Activated CD8-positive, alpha-beta memory T cell treated with anti-CD3 and anti-CD28 coated beads, Interleukin-2, amount 10 ng/mL, durations not matched to agents 7 days and 5 days (primary cell): ENCODE measurements at regions not wholly inside any gene's neighbourhood (a gene's known extent, or its start where the extent isn't known, plus 50 kb on each side); places are given as distances from the start of the nearest gene placed in this dataset.

Experiments
- ATAC-seq: fragments of 150-1000 bp; cut with Tn5 transposase; one replicate; pipeline ENCODE4 v1.10.0; 2021; ENCODE audit warnings: moderate library complexity
- CTCF ChIA-PET: fragments of 350-600 bp; sonication (Branson Sonifier 250); formaldehyde crosslinking; loops from one replicate; lab custom pipeline; 2021; ENCODE audit warnings: antibody characterized with exemption; lab: Charles Lee
- DNase-seq: peaks from one replicate; pipeline ENCODE4 v3.0.0-alpha.2; 2020
- H3K27ac Mint-ChIP-seq: one replicate; pipeline ENCODE4 v1.8.0; 2021; ENCODE audit warnings: mild to moderate bottlenecking, mixed read lengths
- H3K27me3 Mint-ChIP-seq: one replicate; pipeline ENCODE4 v1.8.0; 2021; ENCODE audit warnings: mixed read lengths
- H3K36me3 Mint-ChIP-seq: one replicate; pipeline ENCODE4 v1.8.0; 2021; ENCODE audit warnings: mild to moderate bottlenecking, mixed read lengths
- H3K4me1 Mint-ChIP-seq: one replicate; pipeline ENCODE4 v1.8.0; 2021; ENCODE audit warnings: mixed read lengths
- H3K4me3 Mint-ChIP-seq: one replicate; pipeline ENCODE4 v1.8.0; 2021; ENCODE audit warnings: mild to moderate bottlenecking, moderate library complexity, mixed read lengths
- H3K9me3 Mint-ChIP-seq: one replicate; pipeline ENCODE4 v1.8.0; 2022; ENCODE audit warnings: low read depth, mixed read lengths

DNA sequence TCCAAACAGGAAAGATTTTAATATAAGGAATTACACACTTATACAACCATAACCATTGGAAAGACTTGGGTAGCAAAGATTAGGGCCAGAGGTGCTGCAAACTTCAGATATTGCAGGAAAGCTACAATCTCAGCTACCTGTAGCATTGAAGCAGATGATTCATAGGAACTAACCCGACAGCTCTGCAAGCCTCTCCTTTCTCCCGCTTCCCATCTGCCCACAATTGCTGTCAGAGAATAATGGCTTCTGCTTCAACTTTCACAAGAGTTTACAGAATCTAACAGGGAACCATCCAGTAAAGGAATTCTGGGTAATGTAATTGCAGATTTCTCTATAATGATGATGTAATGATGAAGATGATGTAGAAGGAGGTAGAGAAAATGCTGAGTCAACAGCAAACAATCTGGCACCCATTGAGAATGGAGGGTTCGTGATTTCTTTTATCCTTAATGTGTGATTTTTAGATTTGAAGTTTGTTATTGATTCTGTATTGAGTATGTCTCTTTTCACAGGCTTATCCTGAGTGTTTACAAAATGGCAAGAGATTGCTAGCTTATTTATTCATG is 70.8 kb upstream of the USP47 start:
- CTCF ChIA-PET = interaction anchor here (1.2 kb wide), 1 partner anchor 28 kb away, joined by 3 read pairs; no protein-coding TSS in a partner anchor
- H3K27ac Mint-ChIP-seq = no peak overlapping the region
- ATAC-seq = no peak
- H3K27me3 Mint-ChIP-seq = peaks cover 41% of the 10 kb centered on the region
- H3K9me3 Mint-ChIP-seq = no peaks in the 10 kb centered on the region
- H3K36me3 Mint-ChIP-seq = no peaks in the 10 kb centered on the region
- H3K4me1 Mint-ChIP-seq = no peaks in the 10 kb centered on the region
- no peak overlapping the region for H3K4me3 Mint-ChIP-seq
- no peak for DNase-seq

DNA sequence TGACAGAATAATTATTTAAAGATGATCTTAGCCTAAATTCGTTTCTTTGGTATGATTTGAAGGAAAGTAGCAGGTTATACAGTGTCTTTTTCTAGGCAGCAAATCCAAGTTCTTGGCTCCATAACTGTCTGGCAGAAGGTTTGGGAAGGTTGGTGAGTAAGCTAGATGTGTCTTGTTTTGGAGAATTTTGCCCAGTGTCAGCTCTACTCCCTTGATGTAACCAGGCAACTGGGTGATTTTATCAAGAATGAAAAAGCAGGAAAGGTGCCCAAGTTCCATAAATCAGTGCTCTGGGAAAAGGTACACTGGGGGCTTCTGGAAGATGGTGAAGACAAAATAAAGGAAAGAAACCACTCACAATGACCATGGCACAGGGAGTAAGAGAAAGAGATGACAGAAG is 71.5 kb upstream of the USP47 start:
- H3K4me3 Mint-ChIP-seq = no peak overlapping the region
- no peak overlapping the region for H3K27ac Mint-ChIP-seq
- peaks cover 39% of the 10 kb centered on the region for H3K27me3 Mint-ChIP-seq
- ATAC-seq (no peak), DNase-seq (no peak)
- CTCF ChIA-PET = interaction anchor here (1.0 kb wide), 1 partner anchor 29 kb away, joined by 3 read pairs; no protein-coding TSS in a partner anchor
- H3K4me1 Mint-ChIP-seq = no peaks in the 10 kb centered on the region
- no peaks in the 10 kb centered on the region for H3K36me3 Mint-ChIP-seq
- no peaks in the 10 kb centered on the region for H3K9me3 Mint-ChIP-seq

- H3K4me3 Mint-ChIP-seq = no peak overlapping the region
- CTCF ChIA-PET = interaction anchor here (1.0 kb wide), 1 partner anchor 29 kb away, joined by 3 read pairs; no protein-coding TSS in a partner anchor
- H3K9me3 Mint-ChIP-seq = no peaks in the 10 kb centered on the region
- H3K4me1 Mint-ChIP-seq = no peaks in the 10 kb centered on the region
- no peaks in the 10 kb centered on the region for H3K36me3 Mint-ChIP-seq
- peaks cover 34% of the 10 kb centered on the region for H3K27me3 Mint-ChIP-seq
- no peak for DNase-seq
- no peak overlapping the region for H3K27ac Mint-ChIP-seq
- ATAC-seq = no peak
These were observed 72.0 kb upstream of the USP47 start for GRCh38 chr11:11769782-11770181.

DNA sequence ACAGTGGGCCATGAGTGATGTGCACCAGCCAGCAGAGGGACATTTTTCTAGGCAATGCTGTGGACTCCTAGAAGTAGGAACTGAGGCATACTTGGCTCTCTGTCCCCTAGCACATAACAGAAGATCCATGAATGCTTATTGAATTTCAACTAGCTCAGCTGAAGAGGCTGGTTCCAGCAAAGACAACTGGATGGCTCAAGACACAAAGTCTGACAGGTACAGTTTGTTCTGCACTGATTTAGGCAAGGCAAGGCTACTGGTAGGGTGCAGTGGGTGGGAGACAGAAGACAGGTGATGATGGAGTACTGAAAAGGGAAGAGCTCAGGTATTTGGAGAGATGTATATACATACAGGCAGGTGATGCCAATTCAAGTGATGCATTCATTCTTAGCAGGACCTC is 72.4 kb upstream of the USP47 start:
- Mint-ChIP-seq H3K4me1 (no peaks in the 10 kb centered on the region), H3K4me3 (no peak overlapping the region), H3K27ac (no peak overlapping the region), H3K9me3 (no peaks in the 10 kb centered on the region), H3K36me3 (no peaks in the 10 kb centered on the region), H3K27me3 (peaks cover 32% of the 10 kb centered on the region)
- CTCF ChIA-PET = interaction anchor here (1.0 kb wide), 1 partner anchor 30 kb away, joined by 3 read pairs; no protein-coding TSS in a partner anchor
- ATAC-seq (no peak), DNase-seq (no peak)

GRCh38 chr11:11764423-11764803 is 77.4 kb upstream of the USP47 start:
- no peaks in the 10 kb centered on the region for H3K9me3 Mint-ChIP-seq
- H3K4me1 Mint-ChIP-seq = no peaks in the 10 kb centered on the region
- no peaks in the 10 kb centered on the region for H3K36me3 Mint-ChIP-seq
- DNase-seq (no peak), ATAC-seq (no peak)
- no peak overlapping the region for H3K27ac Mint-ChIP-seq
- CTCF ChIA-PET = no interaction called here
- H3K4me3 Mint-ChIP-seq = no peak overlapping the region
- peaks cover 33% of the 10 kb centered on the region for H3K27me3 Mint-ChIP-seq

DNA sequence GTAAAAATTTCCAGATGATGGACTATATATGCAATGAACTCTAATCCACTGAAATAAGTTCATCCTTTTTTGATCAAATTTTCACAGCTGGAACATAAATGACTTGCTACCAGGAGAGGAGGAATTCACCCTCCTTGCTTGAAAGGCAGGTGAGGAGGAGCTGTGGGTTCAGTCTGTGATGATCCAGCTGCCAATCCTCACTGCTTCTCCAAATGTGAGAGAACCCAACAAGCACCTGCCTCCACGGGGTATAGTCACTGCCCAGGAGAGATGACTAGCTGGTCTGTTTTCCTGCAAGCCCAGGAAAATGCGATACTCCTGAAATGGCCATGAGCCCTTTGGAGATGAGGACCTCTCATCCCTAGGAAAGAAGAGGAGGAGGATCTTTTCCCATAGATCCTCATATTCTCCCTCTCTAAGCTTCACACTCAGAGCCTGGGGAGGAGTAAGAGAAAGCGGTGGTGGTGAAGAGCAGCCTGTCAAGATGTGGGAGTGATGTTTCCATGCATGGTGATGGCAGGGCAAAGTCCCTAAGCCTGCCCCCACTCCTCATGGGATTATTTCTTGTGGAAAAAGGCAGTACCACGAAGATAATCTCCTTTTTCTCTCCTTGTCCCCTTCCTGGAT is 77.9 kb upstream of the USP47 start:
- Mint-ChIP-seq H3K27ac (no peak overlapping the region), H3K4me1 (no peaks in the 10 kb centered on the region), H3K9me3 (no peaks in the 10 kb centered on the region), H3K4me3 (no peak overlapping the region), H3K27me3 (peaks cover 29% of the 10 kb centered on the region), H3K36me3 (no peaks in the 10 kb centered on the region)
- DNase-seq (no peak), ATAC-seq (no peak)
- CTCF ChIA-PET = no interaction called here

DNA sequence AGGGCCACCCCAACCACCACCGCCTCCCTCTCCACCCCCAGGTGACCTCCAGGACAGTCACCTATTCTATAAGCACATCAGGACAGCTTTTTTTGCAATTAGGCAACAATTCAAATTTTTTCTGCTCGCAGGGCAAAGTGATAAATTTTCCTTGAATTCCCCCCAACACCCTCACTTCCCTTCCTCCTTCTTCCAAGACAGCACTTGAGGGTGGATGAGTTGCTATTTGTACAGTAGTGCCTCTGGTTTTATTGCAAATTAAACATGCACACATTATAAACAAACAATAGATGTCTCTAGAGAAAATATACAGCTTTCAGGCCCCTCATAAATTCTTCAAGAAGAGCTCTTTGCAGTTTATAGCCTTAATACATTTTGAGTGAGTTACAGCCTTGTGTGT is 80.9 kb upstream of the USP47 start:
- DNase-seq = no peak
- Mint-ChIP-seq H3K27me3 (peaks cover 19% of the 10 kb centered on the region), H3K9me3 (no peaks in the 10 kb centered on the region), H3K4me3 (no peak overlapping the region), H3K27ac (no peak overlapping the region), H3K36me3 (no peaks in the 10 kb centered on the region), H3K4me1 (no peaks in the 10 kb centered on the region)
- CTCF ChIA-PET = no interaction called here
- ATAC-seq = no peak

GRCh38 chr11:11758603-11759196 is 83.1 kb upstream of the USP47 start:
- Mint-ChIP-seq H3K27me3 (peaks cover 12% of the 10 kb centered on the region), H3K4me1 (no peaks in the 10 kb centered on the region), H3K9me3 (no peaks in the 10 kb centered on the region), H3K27ac (no peak overlapping the region), H3K36me3 (no peaks in the 10 kb centered on the region), H3K4me3 (no peak overlapping the region)
- DNase-seq (no peak), ATAC-seq (no peak)
- CTCF ChIA-PET = no interaction called here

- CTCF ChIA-PET = no interaction called here
- Mint-ChIP-seq H3K27ac (no peak overlapping the region), H3K4me3 (no peak overlapping the region), H3K36me3 (no peaks in the 10 kb centered on the region), H3K27me3 (peaks cover 14% of the 10 kb centered on the region), H3K4me1 (no peaks in the 10 kb centered on the region), H3K9me3 (no peaks in the 10 kb centered on the region)
- DNase-seq (no peak), ATAC-seq (no peak)
These were observed 83.9 kb upstream of the USP47 start for GRCh38 chr11:11757909-11758308.

- Mint-ChIP-seq H3K4me3 (no peak overlapping the region), H3K27me3 (peaks cover 9% of the 10 kb centered on the region), H3K27ac (no peak overlapping the region), H3K4me1 (no peaks in the 10 kb centered on the region), H3K9me3 (no peaks in the 10 kb centered on the region), H3K36me3 (no peaks in the 10 kb centered on the region)
- no peak for DNase-seq
- no peak for ATAC-seq
- CTCF ChIA-PET = no interaction called here
These were observed 85.1 kb upstream of the USP47 start for GRCh38 chr11:11756718-11757117.

GRCh38 chr11:11755871-11756270 is 85.9 kb upstream of the USP47 start:
- ATAC-seq = no peak
- H3K27me3 Mint-ChIP-seq = peaks cover 7% of the 10 kb centered on the region
- H3K27ac Mint-ChIP-seq = no peak overlapping the region
- H3K4me3 Mint-ChIP-seq = no peak overlapping the region
- CTCF ChIA-PET = no interaction called here
- H3K4me1 Mint-ChIP-seq = no peaks in the 10 kb centered on the region
- no peaks in the 10 kb centered on the region for H3K36me3 Mint-ChIP-seq
- H3K9me3 Mint-ChIP-seq = no peaks in the 10 kb centered on the region
- no peak for DNase-seq

GRCh38 chr11:11752679-11753078 is 89.1 kb upstream of the USP47 start:
- no peak for DNase-seq
- Mint-ChIP-seq H3K9me3 (no peaks in the 10 kb centered on the region), H3K27me3 (peaks cover 24% of the 10 kb centered on the region), H3K4me3 (no peak overlapping the region), H3K27ac (no peak overlapping the region), H3K4me1 (no peaks in the 10 kb centered on the region), H3K36me3 (no peaks in the 10 kb centered on the region)
- CTCF ChIA-PET = no interaction called here
- no peak for ATAC-seq

DNA sequence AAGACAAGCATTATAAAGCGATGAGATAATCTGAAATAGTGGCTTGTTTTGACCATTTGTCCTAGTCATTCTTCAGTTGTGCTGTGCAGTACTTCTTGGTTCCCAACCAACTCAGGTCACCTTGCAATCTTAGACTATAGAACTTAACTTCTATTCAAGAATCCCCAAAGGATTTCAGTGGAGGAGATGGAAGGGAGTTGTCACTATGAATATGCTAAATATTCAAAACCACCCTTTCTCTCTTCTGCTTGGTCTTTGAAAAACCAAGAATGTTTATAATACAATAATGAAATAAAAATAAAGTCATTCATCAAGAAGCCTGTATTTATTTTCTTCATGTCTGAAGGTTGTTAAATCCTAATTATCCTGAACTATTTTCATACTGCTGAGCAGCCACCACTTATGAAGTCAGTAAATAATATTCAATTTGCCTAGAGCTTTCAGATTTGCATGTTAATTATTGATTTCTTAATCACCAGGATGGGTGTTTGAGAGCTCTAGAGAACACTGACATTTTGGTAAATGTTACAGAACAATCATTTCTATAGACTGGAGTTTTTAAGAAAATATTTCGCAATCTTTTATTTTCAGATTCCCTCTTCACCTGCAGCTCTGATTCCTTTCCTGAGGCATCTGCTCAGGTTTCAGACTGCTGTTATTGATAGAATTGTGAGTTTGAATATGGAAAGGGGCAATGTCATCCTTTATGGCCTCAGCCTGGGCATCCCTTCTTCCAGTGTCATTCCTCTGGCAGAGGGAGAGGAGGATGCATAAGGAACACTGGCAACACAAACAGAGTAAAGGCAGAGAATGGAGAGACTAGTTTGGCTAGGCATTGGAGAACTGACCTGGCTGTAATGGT is 91.5 kb upstream of the USP47 start:
- H3K4me3 Mint-ChIP-seq = no peak overlapping the region
- DNase-seq (no peak), ATAC-seq (no peak)
- no peaks in the 10 kb centered on the region for H3K36me3 Mint-ChIP-seq
- CTCF ChIA-PET = no interaction called here
- no peak overlapping the region for H3K27ac Mint-ChIP-seq
- no peaks in the 10 kb centered on the region for H3K9me3 Mint-ChIP-seq
- peaks cover 28% of the 10 kb centered on the region for H3K27me3 Mint-ChIP-seq
- no peaks in the 10 kb centered on the region for H3K4me1 Mint-ChIP-seq
